GM23338 (cell line): ENCODE measurements at regions not wholly inside any gene's neighbourhood (a gene's known extent, or its start where the extent isn't known, plus 50 kb on each side); places are given as distances from the start of the nearest gene placed in this dataset.
A peak's percentile ranks its signal among the peaks of the same experiment; 100 is the strongest.

Experiments
- ATAC-seq: fragments of 200-7000 bp; cut with Tn5 transposase; 3 replicates; pipeline ENCODE4 v1.9.1; 2020
- DNase-seq: peaks from one replicate; pipeline ENCODE4 v3.0.0-alpha.2; 2015; ENCODE audit warnings: low spot score
- H2AFZ ChIP-seq: fragments of 200-600 bp; sonication (generic); 2 replicates; pipeline ENCODE4 v1.8.0; 2016; ENCODE audit warnings: antibody characterized with exemption, mild to moderate bottlenecking, moderate library complexity
- H3F3A ChIP-seq: fragments of 200-600 bp; sonication (generic); replicated peaks from 2 replicates; pipeline ENCODE4 v1.8.0; 2017; ENCODE audit warnings: antibody characterized with exemption, mixed run types, low read depth
- H3K27ac ChIP-seq: fragments of 200-600 bp; sonication (generic); 2 replicates; pipeline ENCODE4 v1.6.1; 2016; ENCODE audit warnings: low read depth
- H3K27me3 ChIP-seq: fragments of 200-600 bp; sonication (generic); 2 replicates; pipeline ENCODE4 v1.8.0; 2016; ENCODE audit warnings: mild to moderate bottlenecking, mixed run types, moderate library complexity; ENCODE audit not compliant: insufficient read depth
- H3K36me3 ChIP-seq: fragments of 200-600 bp; sonication (generic); 2 replicates; pipeline ENCODE4 v1.8.0; 2016; ENCODE audit warnings: mild to moderate bottlenecking; ENCODE audit not compliant: insufficient read depth
- H3K4me1 ChIP-seq: fragments of 200-600 bp; sonication (generic); 2 replicates; pipeline ENCODE4 v1.8.0; 2016; ENCODE audit warnings: mild to moderate bottlenecking, moderate library complexity; ENCODE audit not compliant: insufficient read depth
- H3K4me2 ChIP-seq: fragments of 200-600 bp; sonication (generic); 2 replicates; pipeline ENCODE4 v1.7.1; 2017; ENCODE audit warnings: mixed run types
- H3K4me3 ChIP-seq: fragments of 200-600 bp; sonication (generic); 2 replicates; pipeline ENCODE4 v1.6.1; 2016; ENCODE audit warnings: mixed run types
- H3K79me2 ChIP-seq: fragments of 200-600 bp; sonication (generic); replicated peaks from 2 replicates; pipeline ENCODE4 v1.8.0; 2017; ENCODE audit warnings: mild to moderate bottlenecking; ENCODE audit not compliant: insufficient read depth
- H3K9me2 ChIP-seq: fragments of 200-600 bp; sonication (generic); 2 replicates; pipeline ENCODE4 v1.8.0; 2017; ENCODE audit not compliant: insufficient read depth
- H4K20me1 ChIP-seq: fragments of 200-600 bp; sonication (generic); replicated peaks from 2 replicates; pipeline ENCODE4 v1.8.0; 2017; ENCODE audit warnings: mild to moderate bottlenecking; ENCODE audit not compliant: insufficient read depth
- H3K27ac Mint-ChIP-seq: 2 replicates; pipeline ENCODE4 v1.8.0; 2020; ENCODE audit warnings: inconsistent platforms, mild to moderate bottlenecking, moderate library complexity, mixed read lengths
- H3K27me3 Mint-ChIP-seq: 3 replicates; pipeline ENCODE4 v1.8.0; 2022; ENCODE audit warnings: low read depth, mild to moderate bottlenecking, moderate library complexity, mixed read lengths, inconsistent platforms; ENCODE audit not compliant: insufficient read depth, poor library complexity
- H3K36me3 Mint-ChIP-seq: 3 replicates; pipeline ENCODE4 v1.8.0; 2021; ENCODE audit warnings: low read depth, mild to moderate bottlenecking, inconsistent platforms, moderate library complexity, mixed read lengths
- H3K4me1 Mint-ChIP-seq: 3 replicates; pipeline ENCODE4 v1.8.0; 2020; ENCODE audit warnings: mild to moderate bottlenecking, inconsistent platforms, mixed read lengths
- H3K4me3 Mint-ChIP-seq: 3 replicates; pipeline ENCODE4 v1.8.0; 2021; ENCODE audit warnings: moderate library complexity, mild to moderate bottlenecking, inconsistent platforms, mixed read lengths
- H3K9me3 Mint-ChIP-seq: 3 replicates; pipeline ENCODE4 v1.8.0; 2020; ENCODE audit warnings: moderate library complexity, mild to moderate bottlenecking, inconsistent platforms, mixed read lengths
- CREB1 ChIP-seq: fragments of 250-450 bp; sonication (Bioruptor Pico); IDR thresholded peaks from 2 replicates; pipeline ENCODE4 v1.5.0; 2020; ENCODE audit warnings: low read depth, mild to moderate bottlenecking, moderate library complexity
- NANOG ChIP-seq: IDR thresholded peaks from 2 replicates; pipeline ENCODE4 v1.6.1; 2016; ENCODE audit warnings: antibody characterized with exemption, borderline replicate concordance
- POLR2AphosphoS5 ChIP-seq: IDR thresholded peaks from 2 replicates; pipeline ENCODE4 v1.6.1; 2016; ENCODE audit warnings: antibody characterized with exemption, low read depth
- STAT1 ChIP-seq: IDR thresholded peaks from one replicate; pipeline ENCODE4 v1.6.1; 2016; ENCODE audit warnings: antibody characterized with exemption; ENCODE audit not compliant: unreplicated experiment
- ZNF462 ChIP-seq: fragments of 250-450 bp; sonication (Bioruptor Pico); IDR thresholded peaks from 2 replicates; pipeline ENCODE4 v1.5.0; 2020; ENCODE audit warnings: mild to moderate bottlenecking, moderate library complexity
- TF ChIP-seq, protein P1 (sequence below), 2 experiments: fragments of 200-600 bp in 1 of 2; sonication (generic) in 1 of 2; conservative IDR thresholded peaks; 2 replicates each; pipeline versions ENCODE4 v1.5.1 to v1.6.1; 2016 to 2017; ENCODE audit warnings: antibody characterized with exemption in 2 of 2, low read depth in 2 of 2, mild to moderate bottlenecking in 2 of 2, moderate library complexity in 1 of 2

GRCh38 chr4:177605252-177605651 lies 163.0 kb upstream of the AGA start:
- Mint-ChIP-seq H3K9me3 (peaks cover 10% of the 10 kb centered on the region; the same call in 2 of the 3 replicates), H3K27me3 (peaks cover 6% of the 10 kb centered on the region), H3K4me1 (peaks cover 7% of the 10 kb centered on the region; the same call in 2 of the 3 replicates), H3K4me3 (no peak overlapping the region), H3K27ac (no peak overlapping the region), H3K36me3 (peaks cover 16% of the 10 kb centered on the region; the same call in 2 of the 3 replicates)
- Histone ChIP-seq H3K4me3 (no peak overlapping the region), H3K27ac (no peak overlapping the region), H3K79me2 (no peaks in the 10 kb centered on the region), H3K4me2 (no peak overlapping the region), H4K20me1 (no peaks in the 10 kb centered on the region), H3K9me2 (no peaks in the 10 kb centered on the region), H3K36me3 (no peaks in the 10 kb centered on the region), H3K27me3 (no peaks in the 10 kb centered on the region), H3F3A (no peaks in the 10 kb centered on the region), H2AFZ (no peak overlapping the region), H3K4me1 (peaks cover 11% of the 10 kb centered on the region; the same call in 1 of the 2 replicates)
- ATAC-seq (no peak), DNase-seq (no peak)
- TF ChIP-seq NANOG, result no peak
- no peak for TF ChIP-seq STAT1
- TF ChIP-seq, protein P1, sequence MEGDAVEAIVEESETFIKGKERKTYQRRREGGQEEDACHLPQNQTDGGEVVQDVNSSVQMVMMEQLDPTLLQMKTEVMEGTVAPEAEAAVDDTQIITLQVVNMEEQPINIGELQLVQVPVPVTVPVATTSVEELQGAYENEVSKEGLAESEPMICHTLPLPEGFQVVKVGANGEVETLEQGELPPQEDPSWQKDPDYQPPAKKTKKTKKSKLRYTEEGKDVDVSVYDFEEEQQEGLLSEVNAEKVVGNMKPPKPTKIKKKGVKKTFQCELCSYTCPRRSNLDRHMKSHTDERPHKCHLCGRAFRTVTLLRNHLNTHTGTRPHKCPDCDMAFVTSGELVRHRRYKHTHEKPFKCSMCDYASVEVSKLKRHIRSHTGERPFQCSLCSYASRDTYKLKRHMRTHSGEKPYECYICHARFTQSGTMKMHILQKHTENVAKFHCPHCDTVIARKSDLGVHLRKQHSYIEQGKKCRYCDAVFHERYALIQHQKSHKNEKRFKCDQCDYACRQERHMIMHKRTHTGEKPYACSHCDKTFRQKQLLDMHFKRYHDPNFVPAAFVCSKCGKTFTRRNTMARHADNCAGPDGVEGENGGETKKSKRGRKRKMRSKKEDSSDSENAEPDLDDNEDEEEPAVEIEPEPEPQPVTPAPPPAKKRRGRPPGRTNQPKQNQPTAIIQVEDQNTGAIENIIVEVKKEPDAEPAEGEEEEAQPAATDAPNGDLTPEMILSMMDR (conservative IDR thresholded peaks at IDR 0.05; ENCODE audit: low read depth in 2 of 2), result no peak
- TF ChIP-seq POLR2AphosphoS5, result no peak

DNA sequence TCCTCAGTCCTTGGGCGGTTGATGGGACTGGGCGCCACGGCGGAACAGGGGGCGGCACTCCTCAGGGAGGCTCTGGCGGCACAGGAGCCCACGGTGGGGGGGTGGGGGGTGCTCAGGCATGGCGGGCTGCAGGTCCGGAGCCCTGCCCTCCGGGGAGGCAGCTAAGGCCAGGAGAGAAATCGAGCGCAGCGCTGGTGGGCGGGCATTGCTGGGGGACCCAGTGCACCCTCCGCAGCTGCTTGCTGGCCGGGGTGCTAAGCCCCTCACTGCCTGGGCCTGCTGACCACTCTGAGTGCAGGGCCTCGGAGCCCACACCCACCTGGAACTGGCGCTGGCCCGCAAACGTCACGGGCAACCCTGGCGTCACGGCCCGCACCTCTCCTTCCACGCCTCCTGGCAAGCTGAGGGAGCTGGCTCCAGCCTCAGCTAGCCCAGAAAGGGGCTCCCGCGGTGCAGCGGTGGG lies 164.9 kb upstream of the AGA start:
- DNase-seq (no peak), ATAC-seq (no peak)
- H3K27ac ChIP-seq, result no peak overlapping the region
- H3K79me2 ChIP-seq, result no peaks in the 10 kb centered on the region
- H3K4me3 Mint-ChIP-seq, result no peak overlapping the region
- no peak overlapping the region for H3K4me3 ChIP-seq
- H3K4me2 ChIP-seq, result no peak overlapping the region
- H3K36me3 ChIP-seq, result no peaks in the 10 kb centered on the region
- no peaks in the 10 kb centered on the region for H3K27me3 ChIP-seq
- peaks cover 10% of the 10 kb centered on the region; the same call in 2 of the 3 replicates for H3K9me3 Mint-ChIP-seq
- peaks cover 20% of the 10 kb centered on the region for H3K4me1 ChIP-seq
- peaks cover 11% of the 10 kb centered on the region for H3K4me1 Mint-ChIP-seq
- no peak overlapping the region for H3K27ac Mint-ChIP-seq
- peaks cover 6% of the 10 kb centered on the region for H3K27me3 Mint-ChIP-seq
- no peak overlapping the region for H2AFZ ChIP-seq
- H3K36me3 Mint-ChIP-seq, result peaks cover 16% of the 10 kb centered on the region; the same call in 2 of the 3 replicates
- no peaks in the 10 kb centered on the region for H4K20me1 ChIP-seq
- no peaks in the 10 kb centered on the region for H3F3A ChIP-seq
- no peaks in the 10 kb centered on the region for H3K9me2 ChIP-seq
- no peak for TF ChIP-seq POLR2AphosphoS5
- no peak for TF ChIP-seq CREB1
- TF ChIP-seq STAT1, result no peak

DNA sequence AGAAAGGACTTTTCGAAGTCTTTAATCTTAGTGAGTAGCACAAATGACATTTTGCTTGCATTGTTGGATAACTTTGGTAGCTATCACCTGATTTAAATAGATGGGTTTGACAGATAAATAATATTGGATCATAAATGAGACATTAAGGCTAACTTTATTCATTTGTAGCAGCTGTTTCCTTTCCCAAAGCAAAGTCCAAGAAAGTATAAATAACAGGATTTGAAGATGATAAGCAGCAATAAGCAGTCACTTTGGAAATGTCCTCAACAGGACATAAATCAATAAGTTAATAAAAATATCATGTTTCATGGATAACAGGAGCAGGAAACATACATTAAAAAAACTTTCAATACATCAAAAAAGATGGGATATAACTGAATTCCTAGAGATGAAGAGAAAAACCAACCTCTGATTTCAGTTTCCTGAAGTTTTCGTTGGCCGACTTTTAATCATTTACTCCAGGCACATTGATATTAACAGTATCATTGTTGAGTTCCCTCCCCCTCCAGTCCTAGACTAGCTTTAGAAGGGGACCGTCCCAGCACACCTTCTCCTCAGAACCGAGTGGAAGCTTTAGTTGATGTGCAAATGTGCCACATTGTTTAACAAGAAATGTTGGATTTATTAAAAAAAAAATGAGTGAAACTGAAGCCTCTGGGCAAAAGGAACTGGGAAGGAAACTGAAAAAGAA lies 169.9 kb upstream of the AGA start:
- H2AFZ ChIP-seq, result peak overlapping the region; percentile 66; the same call in 1 of the 2 replicates
- H3K27ac Mint-ChIP-seq, result peak overlapping the region; percentile 31; the same call in 1 of the 2 replicates
- H3K79me2 ChIP-seq, result no peaks in the 10 kb centered on the region
- no peak overlapping the region for H3K4me2 ChIP-seq
- H3K4me3 ChIP-seq, result no peak overlapping the region
- peaks cover 3% of the 10 kb centered on the region; the same call in 1 of the 3 replicates for H3K36me3 Mint-ChIP-seq
- DNase-seq, result no peak
- H3K9me3 Mint-ChIP-seq, result peaks cover 3% of the 10 kb centered on the region; the same call in 2 of the 3 replicates
- H3F3A ChIP-seq, result no peaks in the 10 kb centered on the region
- H4K20me1 ChIP-seq, result no peaks in the 10 kb centered on the region
- H3K27me3 Mint-ChIP-seq, result no peaks in the 10 kb centered on the region
- no peaks in the 10 kb centered on the region for H3K9me2 ChIP-seq
- H3K27ac ChIP-seq, result no peak overlapping the region
- H3K4me3 Mint-ChIP-seq, result no peak overlapping the region
- peaks cover 20% of the 10 kb centered on the region for H3K4me1 Mint-ChIP-seq
- no peak for ATAC-seq
- no peaks in the 10 kb centered on the region for H3K36me3 ChIP-seq
- peaks cover 17% of the 10 kb centered on the region for H3K4me1 ChIP-seq
- H3K27me3 ChIP-seq, result no peaks in the 10 kb centered on the region
- TF ChIP-seq ZNF462 (CRISPR knock-in tag), result no peak
